GM18909 (cell line): ENCODE measurements at regions not wholly inside any gene's neighbourhood (a gene's known extent, or its start where the extent isn't known, plus 50 kb on each side); places are given as distances from the start of the nearest gene placed in this dataset.

Source experiments
- ATAC-seq: cut with Tn5 transposase; IDR thresholded peaks from one replicate; pipeline ENCODE4 v1.9.1; 2021; ENCODE audit warnings: mild to moderate bottlenecking; ENCODE audit not compliant: unreplicated experiment, poor library complexity

- no peak for ATAC-seq
Observed at GRCh38 chr6:65790666-65791065, 83.6 kb upstream of the EYS start.

GRCh38 chr6:65787787-65788186 lies 80.8 kb upstream of the EYS start:
- no peak for ATAC-seq

GRCh38 chr6:65786815-65787214 lies 79.8 kb upstream of the EYS start:
- no peak for ATAC-seq

- ATAC-seq, result no peak
Observed at GRCh38 chr6:65780691-65781090, 73.7 kb upstream of the EYS start.

GRCh38 chr6:65776332-65776731 lies 69.3 kb upstream of the EYS start:
- no peak for ATAC-seq

- ATAC-seq, result no peak
Observed at GRCh38 chr6:65771946-65772345, 64.9 kb upstream of the EYS start.

- no peak for ATAC-seq
Observed at GRCh38 chr6:65761890-65762289, 54.9 kb upstream of the EYS start.

GRCh38 chr6:65760285-65760684 lies 53.3 kb upstream of the EYS start:
- ATAC-seq, result no peak
